CD14-positive monocyte (primary cell): ENCODE measurements at regions not wholly inside any gene's neighbourhood (a gene's known extent, or its start where the extent isn't known, plus 50 kb on each side); places are given as distances from the start of the nearest gene placed in this dataset.

Experiments
- DNase-seq, 3 donors: peaks; one replicate each; pipeline ENCODE4 v3.0.0-alpha.2; 2011 to 2022
- H2AFZ ChIP-seq: 2 replicates; pipeline ENCODE4 v1.6.0; 2012; ENCODE audit warnings: mild to moderate bottlenecking, low read depth, low read length, inconsistent platforms; ENCODE audit not compliant: insufficient read depth, poor library complexity, severe bottlenecking
- H3K27ac ChIP-seq, 2 donors: 1 replicate in 1 of 2; 2 replicates in 1 of 2; pipeline ENCODE4 v1.5.1; 2012 to 2013; ENCODE audit warnings: low read length in 2 of 2, control low read depth in 1 of 2, inconsistent platforms in 1 of 2, low read depth in 1 of 2, mild to moderate bottlenecking in 1 of 2
- H3K27me3 ChIP-seq, 2 donors: one replicate each; pipeline versions ENCODE4 v1.6.0 to v1.6.1; 2011 to 2013; ENCODE audit warnings: low read length in 2 of 2; ENCODE audit not compliant: control insufficient read depth in 2 of 2, insufficient read depth in 2 of 2
- H3K36me3 ChIP-seq, 2 donors: replicated peaks in 1 of 2; 1 replicate in 1 of 2; 2 replicates in 1 of 2; pipeline versions ENCODE4 v1.5.1 to v1.6.1; 2012 to 2013; ENCODE audit warnings: low read length in 2 of 2, control low read depth in 1 of 2, inconsistent platforms in 1 of 2, mild to moderate bottlenecking in 1 of 2; ENCODE audit not compliant: insufficient read depth in 2 of 2, control insufficient read depth in 1 of 2
- H3K4me1 ChIP-seq, 2 donors: 1 replicate in 1 of 2; 2 replicates in 1 of 2; pipeline versions ENCODE4 v1.5.1 to v1.6.1; 2012 to 2013; ENCODE audit warnings: low read length in 2 of 2, control low read depth in 1 of 2, inconsistent platforms in 1 of 2, mild to moderate bottlenecking in 1 of 2, moderate library complexity in 1 of 2; ENCODE audit not compliant: insufficient read depth in 2 of 2, control insufficient read depth in 1 of 2
- H3K4me2 ChIP-seq: replicated peaks from 2 replicates; pipeline ENCODE3; 2012; ENCODE audit warnings: low read length, moderate library complexity, mild to moderate bottlenecking; ENCODE audit not compliant: poor library complexity, severe bottlenecking; ENCODE audit errors: extremely low read depth
- H3K4me3 ChIP-seq, 3 experiments: fragments of 200-600 bp in 1 of 3; sonication (generic) in 1 of 3; replicated peaks in 1 of 3; 1 replicate in 2 of 3; 2 replicates in 1 of 3; pipeline ENCODE4 v1.5.1; 2011 to 2013; ENCODE audit warnings: low read length in 3 of 3, mild to moderate bottlenecking in 3 of 3, control low read depth in 2 of 3, low read depth in 2 of 3, inconsistent platforms in 1 of 3, moderate library complexity in 1 of 3
- H3K79me2 ChIP-seq: 2 replicates; pipeline ENCODE4 v1.6.0; 2012; ENCODE audit warnings: mild to moderate bottlenecking, control low read depth, inconsistent platforms, low read length, moderate library complexity; ENCODE audit not compliant: insufficient read depth
- H3K9ac ChIP-seq: 2 replicates; pipeline ENCODE4 v1.6.0; 2017; ENCODE audit warnings: low read length, mild to moderate bottlenecking; ENCODE audit not compliant: insufficient read depth, poor library complexity, severe bottlenecking
- H3K9me3 ChIP-seq, 2 donors: replicated peaks in 1 of 2; 1 replicate in 1 of 2; 2 replicates in 1 of 2; pipeline versions ENCODE4 v1.5.1 to v1.6.1; 2012 to 2013; ENCODE audit warnings: low read length in 2 of 2, control low read depth in 1 of 2; ENCODE audit not compliant: control insufficient read depth in 1 of 2, insufficient read depth in 1 of 2
- H4K20me1 ChIP-seq: 2 replicates; pipeline ENCODE4 v1.6.0; 2012; ENCODE audit warnings: mild to moderate bottlenecking, low read length, control low read depth, moderate library complexity; ENCODE audit not compliant: insufficient read depth
- H3K27ac Mint-ChIP-seq, 7 donors: one replicate each; pipeline ENCODE4 v1.8.0; 2020; ENCODE audit warnings: mild to moderate bottlenecking in 7 of 7, mixed read lengths in 7 of 7, moderate library complexity in 6 of 7, inconsistent platforms in 2 of 7
- H3K27me3 Mint-ChIP-seq, 3 donors: one replicate each; pipeline ENCODE4 v1.8.0; 2021 to 2022; ENCODE audit warnings: low read depth in 3 of 3, mild to moderate bottlenecking in 3 of 3, mixed read lengths in 3 of 3, moderate library complexity in 3 of 3, inconsistent platforms in 1 of 3
- H3K36me3 Mint-ChIP-seq, 2 donors: one replicate each; pipeline ENCODE4 v1.8.0; 2020; ENCODE audit warnings: mixed read lengths in 2 of 2, inconsistent platforms in 1 of 2, mild to moderate bottlenecking in 1 of 2
- H3K4me1 Mint-ChIP-seq: one replicate; pipeline ENCODE4 v1.8.0; 2020; ENCODE audit warnings: mild to moderate bottlenecking, mixed read lengths
- H3K4me3 Mint-ChIP-seq, 2 donors: one replicate each; pipeline ENCODE4 v1.8.0; 2020; ENCODE audit warnings: mild to moderate bottlenecking in 2 of 2, mixed read lengths in 2 of 2, moderate library complexity in 1 of 2
- H3K9me3 Mint-ChIP-seq, 7 donors: one replicate each; pipeline ENCODE4 v1.8.0; 2020 to 2022; ENCODE audit warnings: mixed read lengths in 7 of 7, mild to moderate bottlenecking in 6 of 7, moderate library complexity in 6 of 7, inconsistent platforms in 2 of 7
- CTCF ChIP-seq: fragments of 200-600 bp; IDR thresholded peaks from one replicate; pipeline ENCODE4 v1.8.0; 2022; ENCODE audit warnings: antibody characterized with exemption, mild to moderate bottlenecking
- WGBS: methylation state at CpG from one replicate; pipeline ENCODE4 v1.1.5; 2013; ENCODE audit warnings: missing lambda C conversion rate; ENCODE audit not compliant: insufficient coverage; 5-methylcytosine and 5-hydroxymethylcytosine counted together
- intact Hi-C, 2 donors: fragments of 100-400 bp; cut with micrococcal nuclease; formaldehyde crosslinking; loops; one replicate each; pipeline versions ENCODE4 v1.15.0 to v1.15.1; 2023

DNA sequence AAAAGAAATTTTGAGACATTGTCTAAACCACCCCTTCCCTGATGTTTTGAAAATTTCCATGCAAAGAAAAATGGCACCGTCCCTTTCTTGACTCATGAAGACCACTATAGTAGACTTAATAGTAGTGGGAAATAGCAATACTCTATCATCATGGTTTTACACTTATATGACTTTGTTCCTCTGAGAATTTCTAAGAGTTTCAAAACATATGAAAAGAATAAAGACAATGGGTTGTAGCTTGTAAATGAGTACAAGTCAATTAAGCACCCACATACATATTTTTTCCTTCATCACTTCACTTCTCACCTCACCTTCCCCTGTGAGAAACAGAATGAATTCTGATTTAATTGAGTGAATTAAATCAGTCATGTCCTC, 151.7 kb downstream of the LYPLAL1 start:
- H3K27me3 Mint-ChIP-seq, result peaks cover 0 to 1% (median 0%) of the 10 kb centered on the region in 3 donors
- H3K4me3 Mint-ChIP-seq, result no peak overlapping the region
- TF ChIP-seq CTCF, result no peak
- Histone ChIP-seq H3K36me3 (no peaks in the 10 kb centered on the region), H3K4me2 (no peak overlapping the region), H3K27ac (no peak overlapping the region), H4K20me1 (no peaks in the 10 kb centered on the region), H3K4me3 (no peak overlapping the region), H2AFZ (no peak overlapping the region), H3K9ac (no peak overlapping the region), H3K79me2 (no peaks in the 10 kb centered on the region), H3K4me1 (no peaks in the 10 kb centered on the region), H3K27me3 (no peaks in the 10 kb centered on the region), H3K9me3 (peaks cover 0 to 4% of the 10 kb centered on the region in 2 donors)
- peaks cover 0 to 14% (median 2%) of the 10 kb centered on the region in 7 donors for H3K9me3 Mint-ChIP-seq
- no peak overlapping the region for H3K27ac Mint-ChIP-seq
- H3K4me1 Mint-ChIP-seq, result no peaks in the 10 kb centered on the region
- no peak for DNase-seq
- intact Hi-C loops, result no loop called here
- H3K36me3 Mint-ChIP-seq, result no peaks in the 10 kb centered on the region
- WGBS, result no CpG with 5 or more reads among the region's 1 CpG

GRCh38 chr1:219324629-219325367, 151.1 kb downstream of the LYPLAL1 start:
- Histone ChIP-seq H2AFZ (no peak overlapping the region), H3K4me2 (no peak overlapping the region), H3K36me3 (no peaks in the 10 kb centered on the region), H3K9me3 (peaks cover 0 to 4% of the 10 kb centered on the region in 2 donors), H3K27ac (no peak overlapping the region), H3K4me1 (no peaks in the 10 kb centered on the region), H3K79me2 (no peaks in the 10 kb centered on the region), H4K20me1 (no peaks in the 10 kb centered on the region), H3K4me3 (no peak overlapping the region), H3K9ac (no peak overlapping the region), H3K27me3 (no peaks in the 10 kb centered on the region)
- H3K27ac Mint-ChIP-seq, result no peak overlapping the region
- WGBS, result 79% methylated on average over 3 of the region's 6 CpGs
- no peak for DNase-seq
- intact Hi-C loops, result no loop called here
- H3K27me3 Mint-ChIP-seq, result peaks cover 0 to 1% (median 0%) of the 10 kb centered on the region in 3 donors
- H3K9me3 Mint-ChIP-seq, result peaks cover 0 to 14% (median 2%) of the 10 kb centered on the region in 7 donors
- no peak overlapping the region for H3K4me3 Mint-ChIP-seq
- TF ChIP-seq CTCF, result no peak
- H3K4me1 Mint-ChIP-seq, result no peaks in the 10 kb centered on the region
- no peaks in the 10 kb centered on the region for H3K36me3 Mint-ChIP-seq
